GM19025 (cell line): ENCODE measurements at regions not wholly inside any gene's neighbourhood (a gene's known extent, or its start where the extent isn't known, plus 50 kb on each side); places are given as distances from the start of the nearest gene placed in this dataset.
A peak's percentile ranks its signal among the peaks of the same experiment; 100 is the strongest.

Experiments used
- ATAC-seq: cut with Tn5 transposase; IDR thresholded peaks from one replicate; pipeline ENCODE4 v1.9.1; 2021; ENCODE audit warnings: mild to moderate bottlenecking, low read depth, moderate library complexity; ENCODE audit not compliant: unreplicated experiment

DNA sequence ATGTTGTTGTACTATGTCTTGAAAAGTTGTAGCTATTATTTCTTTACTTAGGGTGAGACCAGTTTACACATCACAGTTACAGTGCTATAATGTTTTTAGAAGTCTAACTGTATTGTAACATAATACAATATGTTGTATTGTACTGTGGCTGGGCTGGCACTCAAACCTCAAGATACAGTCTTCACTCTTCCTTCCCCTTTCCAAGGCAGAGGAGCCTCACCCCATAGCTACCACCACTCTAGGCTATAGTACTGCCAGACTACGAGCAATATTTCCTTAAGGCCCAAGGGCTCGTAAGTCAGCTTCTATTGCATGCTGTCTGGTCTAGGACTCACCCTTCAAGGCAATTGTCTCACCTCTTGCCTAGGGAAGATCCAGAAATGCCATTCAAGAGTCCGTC, 597.7 kb downstream of the OTOL1 start:
- ATAC-seq: no peak

DNA sequence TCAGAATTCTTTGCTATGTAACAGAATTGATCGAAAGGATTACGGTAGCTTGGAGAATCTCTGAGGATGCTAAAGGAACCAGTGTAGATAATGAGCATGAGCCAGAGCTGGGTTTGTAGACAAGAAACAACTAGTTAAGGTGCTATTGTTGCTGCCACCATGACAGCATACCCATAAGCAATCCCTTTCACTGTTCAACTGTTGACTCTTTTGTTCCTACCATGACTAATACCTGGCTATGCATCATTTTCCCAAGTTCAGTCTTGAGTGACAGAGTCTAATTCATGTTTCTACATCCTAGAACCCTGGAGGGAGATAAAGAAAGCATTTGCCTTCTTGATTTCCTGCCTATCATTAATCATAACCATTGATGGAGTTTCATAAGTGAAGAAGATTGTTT, 600.3 kb downstream of the OTOL1 start:
- no peak for ATAC-seq

GRCh38 chr3:162103808-162104207, 607.2 kb downstream of the OTOL1 start:
- ATAC-seq: no peak

GRCh38 chr3:162111861-162112260, 615.3 kb downstream of the OTOL1 start:
- ATAC-seq: no peak

DNA sequence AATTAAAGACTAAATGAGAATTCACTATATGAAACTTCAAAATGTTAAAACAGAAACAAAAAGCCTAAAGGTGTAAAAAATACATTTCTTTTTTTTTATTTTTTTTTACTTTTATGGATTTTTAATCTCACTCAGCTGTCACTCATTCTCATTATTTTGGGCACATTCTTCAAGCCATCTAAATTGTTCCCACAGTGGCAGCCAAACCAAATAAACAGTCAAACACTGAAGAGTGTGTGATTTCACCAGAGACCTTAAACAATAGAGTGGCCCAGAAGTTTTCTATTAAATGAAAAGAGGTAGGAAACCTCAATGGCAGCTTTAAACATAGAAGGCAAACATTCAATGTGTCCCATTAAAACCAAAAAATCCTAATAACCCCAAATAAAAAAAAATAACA, 616.1 kb downstream of the OTOL1 start:
- ATAC-seq: no peak

DNA sequence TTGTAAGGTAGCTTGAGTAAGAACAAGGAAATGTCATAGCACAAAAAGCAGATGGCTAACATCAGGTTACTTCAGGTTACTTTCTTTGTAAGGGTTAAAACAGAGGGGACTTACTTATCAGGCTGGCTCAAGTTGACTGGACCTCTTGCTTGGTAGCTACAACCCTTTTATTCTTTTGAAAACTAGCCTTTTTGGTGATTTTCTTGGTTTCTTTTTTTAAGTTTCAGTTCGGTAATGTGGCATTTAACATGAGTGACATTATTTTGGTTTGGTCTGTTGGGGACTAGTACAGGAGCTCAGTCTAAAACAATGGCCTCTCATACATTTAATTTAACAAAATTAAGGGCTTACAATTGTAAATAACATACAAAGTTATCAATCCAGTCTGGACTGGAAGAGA, 621.4 kb downstream of the OTOL1 start:
- no peak for ATAC-seq

GRCh38 chr3:162119651-162120050, 623.0 kb downstream of the OTOL1 start:
- ATAC-seq: no peak

DNA sequence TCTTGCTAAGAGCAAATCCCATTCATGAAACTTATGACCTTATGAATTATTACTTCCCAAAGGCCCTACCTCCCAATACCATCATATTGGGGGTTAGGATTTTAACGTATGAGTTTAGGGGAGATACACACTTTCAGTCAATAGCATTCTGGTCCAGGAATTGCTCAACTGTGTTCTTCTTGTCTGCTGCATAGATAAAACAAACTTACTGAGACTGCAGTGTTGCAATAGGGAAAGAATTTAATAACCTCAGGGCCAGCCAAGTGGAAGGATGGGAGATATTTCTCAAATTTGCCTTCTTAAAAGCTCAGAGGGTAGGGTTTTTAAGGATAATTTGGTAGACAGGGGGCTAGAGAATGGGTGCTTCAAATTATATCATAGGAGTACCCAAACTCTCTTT, 625.8 kb downstream of the OTOL1 start:
- no peak for ATAC-seq

DNA sequence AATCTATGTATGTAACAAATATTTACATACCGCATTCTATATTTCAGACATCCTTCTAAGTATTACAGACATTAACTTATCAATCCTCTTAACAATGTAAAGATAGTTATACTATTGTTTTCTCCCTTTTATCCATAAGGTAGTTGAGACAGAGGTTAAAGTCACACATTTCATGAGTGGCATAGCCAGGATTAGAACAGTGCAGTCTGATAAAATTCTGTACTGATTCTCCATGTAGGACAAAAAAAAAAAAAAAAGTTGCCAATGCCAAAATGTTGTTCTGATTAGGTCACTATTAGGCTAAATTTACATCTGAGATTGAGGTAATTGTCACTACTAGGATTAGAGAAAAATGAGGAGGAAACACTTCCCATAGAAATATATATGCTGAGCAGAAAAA, 629.2 kb downstream of the OTOL1 start:
- ATAC-seq: no peak

DNA sequence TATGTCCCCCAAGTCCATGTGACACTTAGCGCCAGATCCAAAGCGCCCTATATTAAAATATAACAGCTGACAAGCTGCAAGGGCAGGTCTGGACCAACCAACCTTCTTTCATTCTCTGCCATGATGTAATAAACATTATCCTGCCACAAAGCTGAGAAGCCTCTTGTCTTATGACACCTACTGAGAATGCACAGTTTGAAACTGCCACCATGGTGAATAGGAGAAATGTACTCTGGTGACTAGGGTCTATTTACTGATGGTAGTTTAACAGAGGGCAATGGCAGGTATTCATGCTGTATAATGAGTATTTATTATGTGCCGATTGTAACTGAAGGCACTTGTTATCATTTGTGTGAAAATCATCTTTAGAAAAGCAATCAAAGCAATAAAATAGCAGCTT, 634.0 kb downstream of the OTOL1 start:
- ATAC-seq: no peak

DNA sequence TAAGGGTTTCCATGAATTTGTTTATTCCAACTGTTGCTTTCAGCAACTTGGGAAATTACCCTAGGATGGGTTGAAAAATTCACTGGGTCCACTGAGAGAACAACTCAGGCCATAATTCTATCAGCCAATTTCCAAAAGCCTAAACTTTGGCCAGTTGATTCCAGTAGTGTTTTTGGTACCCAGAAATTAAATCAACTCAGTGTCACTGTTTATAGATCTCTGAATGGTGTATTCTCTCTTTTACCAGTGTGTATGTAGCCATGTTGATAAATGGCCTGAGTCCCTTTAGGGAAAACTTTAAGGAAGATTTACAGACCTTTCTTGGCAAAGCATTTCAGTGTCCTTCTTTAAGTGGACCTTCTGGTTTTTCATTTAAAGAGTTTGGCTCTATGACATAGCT, 636.4 kb downstream of the OTOL1 start:
- no peak for ATAC-seq

DNA sequence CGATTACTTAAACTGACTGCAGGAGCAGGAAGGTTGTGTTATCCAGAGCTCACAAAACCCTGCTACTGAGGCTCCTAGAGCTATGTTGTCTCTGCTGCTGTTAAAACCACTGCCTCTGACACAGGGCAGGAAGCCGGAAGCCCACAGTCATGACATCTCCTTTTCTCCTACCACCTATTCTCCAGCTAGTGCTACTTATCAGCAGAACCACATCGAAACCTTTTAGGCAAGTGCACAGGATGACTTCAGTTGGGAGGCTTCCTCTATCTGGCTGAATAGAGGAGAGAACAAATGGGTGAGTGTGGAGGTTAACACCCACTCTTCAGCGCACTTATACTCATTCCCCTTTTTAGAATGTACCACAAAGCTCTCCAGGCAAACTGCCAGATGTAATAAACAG, 638.0 kb downstream of the OTOL1 start:
- ATAC-seq: no peak

DNA sequence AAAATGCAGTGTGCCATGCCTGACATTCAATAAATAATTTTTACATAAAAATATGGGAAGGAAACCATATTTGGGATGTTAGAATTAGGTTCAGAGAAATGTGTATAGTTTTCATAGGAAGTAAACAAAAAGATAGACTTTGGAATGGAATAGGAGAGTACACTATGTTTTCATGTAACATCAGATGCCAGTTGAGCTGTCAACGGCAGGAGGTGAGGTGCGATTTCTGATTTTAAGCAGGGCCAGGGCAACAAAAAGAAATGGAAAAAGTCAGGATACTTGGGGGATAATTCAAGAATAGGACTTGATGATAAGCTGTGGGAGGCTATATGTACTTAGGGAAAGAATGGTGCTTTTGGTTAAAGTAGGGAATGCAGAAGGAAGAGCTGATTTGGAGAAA, 639.5 kb downstream of the OTOL1 start:
- ATAC-seq: no peak

DNA sequence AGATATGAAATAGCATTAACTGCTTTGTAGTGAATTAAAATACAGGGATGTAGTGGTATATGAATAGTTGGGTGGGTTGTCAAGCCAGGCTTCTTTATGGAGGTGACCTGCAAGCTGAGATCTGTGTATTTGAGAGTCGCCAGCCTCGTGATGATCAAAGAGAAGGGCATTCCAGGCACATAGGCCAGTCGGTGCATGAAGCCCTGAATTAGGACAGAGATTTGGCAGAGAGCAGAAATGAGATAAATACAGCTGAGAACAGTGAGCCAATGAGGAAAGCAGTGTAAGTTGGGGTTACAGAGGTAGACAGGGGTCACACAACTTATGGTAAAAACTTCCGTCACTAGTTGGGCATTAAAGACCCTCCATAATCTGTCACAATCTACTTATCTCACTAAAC, 641.9 kb downstream of the OTOL1 start:
- no peak for ATAC-seq

DNA sequence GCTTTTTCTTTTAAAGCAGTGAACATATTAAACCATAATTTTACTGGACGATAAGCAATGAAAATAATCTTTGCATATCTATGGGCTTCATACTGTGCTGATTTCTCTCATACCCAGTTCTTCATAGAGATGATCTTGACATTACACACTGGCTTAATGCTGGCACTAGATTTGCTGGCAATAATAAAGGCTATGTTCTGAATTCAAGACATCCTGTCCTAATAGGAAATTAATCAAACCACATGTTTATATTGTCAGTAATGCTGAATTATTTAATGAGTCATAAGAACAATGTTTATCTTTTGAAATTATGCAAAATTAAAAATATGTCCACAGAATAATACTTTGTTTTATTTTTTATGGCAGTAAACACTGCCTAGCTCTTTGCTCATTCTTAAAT, 643.2 kb downstream of the OTOL1 start:
- ATAC-seq: no peak

DNA sequence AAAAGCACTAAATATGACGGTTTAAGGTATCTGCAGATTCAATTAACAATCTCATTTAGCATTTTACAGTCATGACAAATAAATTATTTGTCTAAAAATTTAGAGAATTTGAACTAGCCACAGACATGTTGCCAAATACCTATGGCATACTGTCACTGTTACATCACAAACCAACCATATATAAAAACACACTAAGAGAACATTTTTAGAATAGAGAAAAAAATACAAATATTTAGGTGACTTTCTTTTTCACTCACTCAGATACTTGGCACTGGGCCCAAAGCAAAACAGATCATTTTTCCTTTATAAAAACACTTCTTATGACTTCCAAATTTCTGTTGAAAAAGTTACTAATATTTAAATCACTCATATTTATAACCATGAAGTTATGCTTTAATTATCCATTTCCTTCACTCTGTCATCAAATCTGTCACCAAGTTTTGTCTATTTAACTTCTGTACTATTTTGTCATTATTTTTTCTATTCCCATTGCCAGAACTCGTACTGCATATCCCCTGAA, 644.7 kb downstream of the OTOL1 start:
- no peak for ATAC-seq

DNA sequence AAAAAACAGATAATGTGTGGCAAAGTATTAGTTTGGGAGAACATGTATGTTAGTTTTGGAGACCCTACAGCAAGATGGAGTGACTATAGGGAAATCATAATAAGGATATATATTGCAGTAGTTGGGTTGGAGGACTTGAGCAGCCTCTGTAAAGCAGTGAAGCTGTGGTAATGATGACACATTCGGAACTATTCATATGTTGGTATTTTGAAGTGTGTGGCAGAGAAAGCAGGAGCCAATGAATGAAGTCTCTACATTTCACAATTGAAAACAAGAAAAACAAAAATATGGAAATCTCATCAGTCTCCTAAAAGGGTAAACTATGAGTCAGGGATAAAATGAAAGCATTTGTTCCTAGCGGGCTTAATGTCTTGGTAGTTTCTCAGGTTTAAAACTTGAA, 645.9 kb downstream of the OTOL1 start:
- ATAC-seq: no peak

GRCh38 chr3:162143180-162143579, 646.6 kb downstream of the OTOL1 start:
- ATAC-seq: no peak

- ATAC-seq: no peak
These were observed 651.4 kb downstream of the OTOL1 start for GRCh38 chr3:162147996-162148395.

GRCh38 chr3:162150790-162151189, 654.2 kb downstream of the OTOL1 start:
- no peak for ATAC-seq

GRCh38 chr3:162152636-162153035, 656.0 kb downstream of the OTOL1 start:
- ATAC-seq: no peak

DNA sequence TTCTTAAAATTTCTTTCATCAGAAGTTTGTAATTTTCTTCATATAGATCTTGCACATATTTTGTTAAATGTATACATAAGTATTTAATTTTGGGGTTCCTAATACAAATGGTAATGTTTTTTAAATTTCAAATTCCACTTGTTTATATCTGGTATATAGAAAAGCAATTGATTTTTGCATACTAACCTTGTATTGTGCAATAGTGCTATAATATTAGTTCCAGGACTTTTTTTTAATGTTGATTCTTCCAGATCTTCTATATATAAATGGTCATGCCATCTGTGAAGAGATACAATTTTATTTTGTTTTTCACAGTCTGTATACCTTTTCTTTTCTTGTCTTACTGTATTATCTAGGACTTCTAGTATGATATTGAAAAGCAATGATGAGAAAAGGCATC, 665.0 kb downstream of the OTOL1 start:
- no peak for ATAC-seq

GRCh38 chr3:162165346-162165745, 668.7 kb downstream of the OTOL1 start:
- peak; percentile 63 for ATAC-seq
